ENCODE measurements at regions not wholly inside any gene's neighbourhood (a gene's known extent, or its start where the extent isn't known, plus 50 kb on each side); places are given as distances from the start of the nearest gene placed in this dataset.

DNA sequence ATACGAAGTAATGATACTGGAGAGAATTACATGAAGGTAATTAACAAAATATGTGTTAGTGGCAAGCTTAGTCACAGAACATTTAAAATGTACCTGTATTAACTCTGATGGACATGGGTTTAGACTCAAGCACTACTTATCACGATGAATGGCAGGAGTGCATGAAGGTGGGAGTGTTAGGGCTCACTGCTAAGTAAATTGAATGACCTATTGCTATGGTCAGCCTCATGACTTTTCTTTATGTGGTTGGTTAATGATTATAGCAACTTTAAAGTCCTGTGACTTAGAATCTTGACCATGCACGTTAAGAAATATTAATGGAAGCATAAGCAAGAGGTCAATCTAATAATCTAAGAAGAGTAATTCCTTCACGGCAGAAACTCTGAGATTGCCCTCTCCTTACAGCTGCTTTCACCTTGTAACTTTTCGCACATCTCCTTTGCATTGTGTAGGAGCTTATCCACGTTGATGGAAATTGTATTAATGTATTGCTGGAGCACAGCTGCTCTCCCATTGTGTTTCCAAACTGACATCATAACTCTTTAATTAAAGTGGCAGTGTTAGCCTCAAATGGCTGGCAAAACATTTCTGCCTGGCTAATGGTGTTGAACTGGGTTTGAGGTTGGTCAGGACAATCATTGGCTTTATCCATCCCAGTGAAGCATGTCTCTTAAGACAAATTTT lies 114.5 kb downstream of the RXFP2 start:
- DNase-seq, result no peak

DNA sequence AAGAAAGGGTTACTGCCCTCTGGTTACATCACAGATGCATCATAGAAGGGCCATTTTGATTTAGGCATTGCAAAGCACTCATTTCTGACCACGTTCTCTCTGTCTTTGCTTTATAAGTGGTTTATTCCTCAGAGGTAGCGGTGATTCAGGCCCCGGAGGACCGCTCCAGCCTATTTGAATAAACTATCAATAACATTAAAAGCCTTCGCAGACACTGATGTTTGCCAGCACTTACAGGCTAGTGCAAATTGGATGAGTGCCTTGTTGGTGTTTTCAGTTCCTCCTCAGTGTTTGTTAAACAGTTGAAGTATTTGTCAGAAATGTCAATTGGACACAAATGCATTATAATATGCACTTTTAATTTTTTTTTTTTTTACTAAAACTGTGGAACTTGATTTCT lies 120.2 kb downstream of the RXFP2 start:
- DNase-seq, result no peak

DNA sequence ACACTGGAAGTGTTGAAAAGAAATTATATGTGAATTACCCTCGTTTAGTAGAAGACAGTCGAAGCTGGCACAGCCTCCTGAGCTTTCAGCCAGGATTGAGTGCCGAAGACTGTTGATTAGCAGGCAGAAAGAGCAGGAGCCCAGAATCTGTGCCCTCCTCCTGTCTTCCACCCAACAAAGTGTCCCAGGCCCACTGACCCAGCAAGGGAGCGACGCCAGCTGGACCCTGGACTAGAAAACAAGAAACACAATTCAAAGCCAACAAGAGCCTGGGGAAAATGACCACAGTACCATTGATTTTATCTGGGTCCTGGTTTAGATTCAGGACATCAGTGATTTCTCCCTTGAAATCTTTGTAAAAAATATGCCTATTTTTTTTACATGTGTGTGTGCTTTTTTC lies 120.7 kb downstream of the RXFP2 start:
- DNase-seq, result no peak

DNA sequence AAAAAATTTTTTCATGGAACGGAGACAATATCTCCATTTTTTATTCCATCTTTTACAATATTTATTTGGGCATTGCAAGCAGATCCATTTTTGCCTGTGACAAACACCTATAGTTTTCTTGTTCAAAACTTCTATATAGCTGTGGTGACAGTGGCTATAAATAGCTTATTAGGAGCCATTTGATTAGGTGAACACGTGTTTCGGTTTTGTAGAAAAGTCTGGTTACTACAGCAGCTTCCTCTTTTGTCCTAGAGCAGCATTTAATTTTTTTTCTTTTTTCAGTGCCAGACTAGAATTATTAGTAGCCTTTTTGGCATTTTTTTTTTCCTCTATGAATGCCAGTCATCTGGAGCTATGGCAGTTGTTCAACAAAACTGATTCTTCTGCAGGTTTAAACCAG lies 123.5 kb downstream of the RXFP2 start:
- DNase-seq, result no peak

GRCh38 chr13:31864307-31864706 lies 125.0 kb downstream of the RXFP2 start:
- no peak for DNase-seq

DNA sequence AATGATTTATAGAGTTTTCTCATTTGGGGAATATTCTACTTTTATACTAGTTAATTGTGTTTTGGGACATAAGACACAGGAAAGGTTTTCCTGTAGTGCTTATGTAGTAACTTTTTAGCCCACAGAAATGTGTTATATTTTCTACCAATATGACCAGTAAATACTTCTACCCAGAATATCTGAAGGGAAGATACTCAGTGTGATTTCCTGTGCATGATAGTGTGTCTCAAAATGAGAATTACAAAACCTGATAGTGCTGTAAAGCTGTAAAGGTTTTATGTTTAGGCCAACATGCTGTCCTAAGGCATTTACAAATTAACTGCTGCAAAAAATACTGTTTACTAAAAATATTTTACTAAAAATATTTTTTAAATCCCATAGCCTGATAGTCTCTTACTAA lies 126.8 kb downstream of the RXFP2 start:
- no peak for DNase-seq

- DNase-seq, result no peak
Observed at GRCh38 chr13:31867709-31868108, 128.4 kb downstream of the RXFP2 start.

- no peak for DNase-seq
Observed at GRCh38 chr13:31869582-31869981, 130.3 kb downstream of the RXFP2 start.

GRCh38 chr13:31870511-31870910 lies 131.2 kb downstream of the RXFP2 start:
- DNase-seq, result no peak

GRCh38 chr13:31873145-31873544 lies 133.8 kb downstream of the RXFP2 start:
- no peak for DNase-seq

- DNase-seq, result no peak
Observed at GRCh38 chr13:31875134-31875533, 135.8 kb downstream of the RXFP2 start.

DNA sequence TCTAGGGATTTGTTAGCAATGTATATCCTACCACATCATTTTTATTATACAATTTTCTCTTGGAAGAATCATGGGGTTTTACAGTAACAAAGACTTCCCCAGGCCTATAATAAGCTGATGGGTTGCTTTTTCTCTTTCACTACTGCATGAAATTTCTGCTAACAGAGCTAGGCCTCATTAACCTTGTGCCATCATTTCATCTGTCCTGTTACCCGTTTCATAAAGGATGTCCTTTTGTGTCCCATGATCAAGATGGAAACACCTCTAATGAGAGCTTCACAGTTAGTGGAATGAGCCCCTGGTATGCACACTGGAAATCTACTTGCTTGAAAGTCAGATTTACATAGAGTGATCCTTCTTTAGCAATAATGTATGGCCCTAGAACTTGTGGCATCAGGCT lies 138.7 kb downstream of the RXFP2 start:
- no peak for DNase-seq

- DNase-seq, result no peak
Observed at GRCh38 chr13:31878495-31878894, 139.2 kb downstream of the RXFP2 start.

- no peak for DNase-seq
Observed at GRCh38 chr13:31878955-31879354, 139.6 kb downstream of the RXFP2 start.

- no peak for DNase-seq
Observed at GRCh38 chr13:31880851-31881494, 141.6 kb downstream of the RXFP2 start.

GRCh38 chr13:31881495-31881882 lies 142.2 kb downstream of the RXFP2 start:
- DNase-seq, result no peak

- DNase-seq, result no peak
Observed at GRCh38 chr13:31882794-31883193, 143.5 kb downstream of the RXFP2 start.

DNA sequence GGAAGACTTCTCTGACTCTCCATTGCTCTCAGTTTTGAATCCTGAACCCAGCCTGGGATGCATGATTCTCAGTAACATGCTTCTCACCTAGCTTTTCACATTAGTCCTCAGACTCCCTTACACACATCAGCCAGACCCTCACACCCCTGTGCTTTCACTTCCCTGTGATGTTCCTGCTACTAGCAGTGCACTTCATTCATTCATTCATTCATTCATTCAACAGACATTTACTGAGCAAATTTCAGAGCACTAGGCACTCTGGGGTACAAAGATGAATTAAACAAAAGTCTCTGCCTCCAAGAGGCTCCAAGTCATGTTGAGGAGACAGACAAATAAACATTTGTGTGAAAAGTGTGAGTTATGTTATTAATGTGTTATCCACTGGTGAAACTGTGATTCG lies 145.2 kb downstream of the RXFP2 start:
- no peak for DNase-seq

- DNase-seq, result no peak
Observed at GRCh38 chr13:31885994-31886393, 145.6 kb upstream of the FRY start.

DNA sequence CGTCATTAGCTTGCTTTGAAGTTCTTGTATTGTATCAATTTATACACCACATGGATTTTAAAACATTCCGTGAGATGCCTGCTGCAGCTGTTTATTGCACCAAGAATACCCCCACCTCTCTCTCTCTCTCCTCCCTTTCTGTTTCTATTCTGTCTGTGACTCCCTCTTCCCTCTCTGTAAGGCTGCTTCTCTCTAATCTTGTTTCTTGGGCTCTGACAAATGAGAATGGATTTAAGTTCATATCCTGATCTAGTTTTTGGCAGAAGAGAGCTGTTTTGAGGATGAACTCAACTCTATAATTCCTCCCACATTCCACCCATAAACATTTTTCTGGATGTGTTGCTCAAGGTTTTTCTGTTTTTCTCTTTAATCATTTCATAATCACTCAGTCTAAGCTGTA lies 144.3 kb upstream of the FRY start:
- no peak for DNase-seq

DNA sequence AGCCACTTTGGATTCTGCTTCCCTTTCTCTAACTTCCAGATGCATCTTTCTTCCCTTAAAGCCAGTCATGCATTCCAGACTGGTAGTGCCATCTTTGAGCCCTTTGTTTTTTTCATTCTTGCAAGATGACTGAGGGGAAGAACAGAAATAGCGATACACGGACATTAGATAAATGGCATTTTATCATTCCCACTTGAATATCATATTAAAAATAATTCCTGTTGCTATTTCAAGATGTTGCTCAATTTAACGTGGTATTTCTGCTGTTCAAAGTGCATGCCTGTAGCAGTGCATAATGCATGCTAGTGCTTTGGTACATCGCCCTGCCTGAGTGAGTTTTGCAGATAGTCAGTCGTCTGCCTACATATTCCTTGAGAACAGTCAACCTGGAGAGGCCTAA lies 140.6 kb upstream of the FRY start:
- no peak for DNase-seq

GRCh38 chr13:31891472-31891871 lies 140.1 kb upstream of the FRY start:
- DNase-seq, result no peak

DNA sequence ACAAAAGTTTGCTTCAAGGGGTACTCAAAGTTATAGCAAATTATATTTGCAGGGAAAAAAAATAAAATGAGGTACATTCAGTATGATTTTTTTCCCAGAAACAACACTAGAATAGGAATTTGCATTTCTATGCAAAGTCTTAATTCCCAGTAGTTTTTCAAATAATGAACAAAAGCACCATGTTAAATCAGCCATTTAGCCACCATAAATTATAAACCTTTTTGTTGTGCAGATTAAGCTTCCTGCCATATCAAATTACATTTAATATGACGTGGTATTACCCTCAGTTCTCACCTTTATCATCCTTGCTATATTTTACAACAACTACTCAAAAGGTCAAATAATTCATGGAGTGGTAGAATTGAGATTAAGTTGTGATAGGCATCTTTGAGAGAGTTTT lies 136.6 kb upstream of the FRY start:
- DNase-seq, result no peak

DNA sequence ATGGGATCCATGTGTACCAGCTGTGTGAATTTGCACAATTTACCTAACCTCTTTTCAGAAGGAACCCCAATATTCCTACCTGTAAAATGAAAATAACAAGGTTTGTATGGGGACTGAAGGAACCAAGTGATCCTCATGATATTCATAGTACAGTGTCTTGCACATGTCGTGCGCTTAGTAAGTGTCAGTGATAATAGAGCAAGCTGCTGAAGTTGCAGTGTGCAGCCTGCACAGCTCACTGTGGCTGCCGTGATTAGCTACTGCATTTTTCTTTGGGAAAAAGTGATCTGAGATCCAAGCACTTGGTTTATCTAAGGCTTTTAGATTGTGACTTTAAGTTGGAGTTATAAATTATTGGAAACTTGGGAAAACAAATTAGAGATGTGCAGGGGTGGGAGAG lies 135.9 kb upstream of the FRY start:
- DNase-seq, result no peak

GRCh38 chr13:31896427-31896826 lies 135.1 kb upstream of the FRY start:
- DNase-seq, result no peak
